GM23248 (cell line): ENCODE measurements at regions not wholly inside any gene's neighbourhood (a gene's known extent, or its start where the extent isn't known, plus 50 kb on each side); places are given as distances from the start of the nearest gene placed in this dataset.

Experiments used
- DNase-seq: peaks from one replicate; pipeline ENCODE4 v3.0.0-alpha.2; 2015
- H2AFZ ChIP-seq: fragments of 200-600 bp; sonication (generic); 2 replicates; pipeline ENCODE4 v1.6.1; 2016; ENCODE audit warnings: antibody characterized with exemption
- H3F3A ChIP-seq: fragments of 200-600 bp; sonication (generic); 2 replicates; pipeline ENCODE4 v1.6.1; 2016; ENCODE audit warnings: mild to moderate bottlenecking, antibody characterized with exemption, mixed run types; ENCODE audit not compliant: insufficient read depth
- H3K27ac ChIP-seq: fragments of 200-600 bp; sonication (generic); 2 replicates; pipeline ENCODE4 v1.5.1; 2016; ENCODE audit warnings: mild to moderate bottlenecking
- H3K27me3 ChIP-seq: fragments of 200-600 bp; sonication (generic); replicated peaks from 2 replicates; pipeline ENCODE4 v1.6.1; 2016; ENCODE audit warnings: mild to moderate bottlenecking; ENCODE audit not compliant: insufficient read depth
- H3K36me3 ChIP-seq: fragments of 200-600 bp; sonication (generic); 2 replicates; pipeline ENCODE4 v1.6.1; 2016; ENCODE audit warnings: low read depth, mild to moderate bottlenecking
- H3K4me1 ChIP-seq: fragments of 200-600 bp; sonication (generic); 2 replicates; pipeline ENCODE4 v1.6.1; 2016; ENCODE audit warnings: mild to moderate bottlenecking; ENCODE audit not compliant: insufficient read depth
- H3K4me2 ChIP-seq: fragments of 200-600 bp; sonication (generic); one replicate; pipeline ENCODE4 v1.6.1; 2016; ENCODE audit warnings: mild to moderate bottlenecking; ENCODE audit not compliant: unreplicated experiment
- H3K4me3 ChIP-seq: fragments of 200-600 bp; sonication (generic); 2 replicates; pipeline ENCODE4 v1.5.1; 2016; ENCODE audit warnings: mild to moderate bottlenecking
- H3K79me2 ChIP-seq: fragments of 200-600 bp; sonication (generic); 2 replicates; pipeline ENCODE4 v1.6.1; 2016; ENCODE audit warnings: mild to moderate bottlenecking; ENCODE audit not compliant: insufficient read depth
- H3K9ac ChIP-seq: fragments of 200-600 bp; sonication (generic); 2 replicates; pipeline ENCODE4 v1.6.1; 2016; ENCODE audit warnings: mild to moderate bottlenecking
- H3K9me2 ChIP-seq: fragments of 200-600 bp; sonication (generic); 2 replicates; pipeline ENCODE4 v1.6.1; 2016; ENCODE audit warnings: mixed run types, mild to moderate bottlenecking, moderate library complexity; ENCODE audit not compliant: insufficient read depth
- H3K9me3 ChIP-seq: fragments of 200-600 bp; sonication (generic); one replicate; pipeline ENCODE4 v1.6.1; 2017; ENCODE audit warnings: low read depth
- H4K20me1 ChIP-seq: fragments of 200-600 bp; sonication (generic); 2 replicates; pipeline ENCODE4 v1.6.0; 2016; ENCODE audit not compliant: insufficient read depth
- EZH2 ChIP-seq: fragments of 200-600 bp; sonication (generic); IDR thresholded peaks from 2 replicates; pipeline ENCODE4 v1.6.1; 2018; ENCODE audit warnings: antibody characterized with exemption, mild to moderate bottlenecking; ENCODE audit not compliant: insufficient read depth, poor library complexity, severe bottlenecking
- EZH2phosphoT487 ChIP-seq: fragments of 200-600 bp; sonication (generic); IDR thresholded peaks from 2 replicates; pipeline ENCODE4 v1.6.1; 2018; ENCODE audit warnings: antibody characterized with exemption, moderate library complexity, mild to moderate bottlenecking, low read depth; ENCODE audit not compliant: insufficient read depth
- WGBS, 2 experiments: methylation state at CpG; one replicate each; pipeline ENCODE4 v1.1.6; 2015 to 2017; ENCODE audit warnings: low lambda C conversion rate in 2 of 2, low coverage in 1 of 2; ENCODE audit errors: missing lambda C conversion rate in 2 of 2; 5-methylcytosine and 5-hydroxymethylcytosine counted together
- in situ Hi-C: fragments of 300-500 bp; cut with MboI; formaldehyde crosslinking; loops from 2 replicates; pipeline ENCODE4 v1.15.0; 2020

DNA sequence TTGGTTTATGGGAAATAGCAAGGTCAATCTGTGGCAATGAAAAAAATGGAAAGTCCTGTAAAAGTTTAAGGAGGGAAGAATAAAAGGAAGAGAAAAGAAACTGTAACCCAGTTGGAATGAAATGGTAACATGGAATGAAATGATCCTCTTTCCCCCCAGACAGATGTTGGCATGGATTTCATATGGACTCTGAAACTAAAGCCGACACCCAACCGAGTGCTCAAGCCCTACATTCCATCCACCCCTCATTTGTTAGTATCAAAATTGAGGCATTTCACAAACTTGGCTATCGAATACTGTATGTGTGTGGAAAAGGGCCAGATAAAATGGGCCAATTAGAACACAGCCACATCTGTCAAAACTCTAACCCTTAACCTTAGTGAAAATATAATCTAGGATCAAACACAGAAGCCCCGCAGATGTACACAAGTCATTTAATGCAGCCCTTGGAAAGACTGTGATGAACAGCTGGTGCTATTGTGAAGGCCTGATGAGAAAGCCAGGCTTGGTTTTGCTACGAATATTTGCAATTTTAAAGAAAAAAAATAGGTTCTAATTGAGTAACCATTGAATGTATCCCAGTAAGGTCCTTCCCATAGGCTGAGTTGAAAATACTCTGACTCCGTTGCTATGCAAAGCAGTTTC, 72.6 kb upstream of the RGL1 start:
- Histone ChIP-seq H3K9me3 (no peaks in the 10 kb centered on the region), H3K4me3 (no peak overlapping the region), H3K27me3 (no peaks in the 10 kb centered on the region), H3K9ac (no peak overlapping the region), H3F3A (no peaks in the 10 kb centered on the region; the same call in 1 of the 2 replicates), H3K4me1 (peaks cover 18% of the 10 kb centered on the region), H3K9me2 (no peaks in the 10 kb centered on the region), H4K20me1 (no peaks in the 10 kb centered on the region), H3K79me2 (no peaks in the 10 kb centered on the region), H3K27ac (no peak overlapping the region), H3K36me3 (no peaks in the 10 kb centered on the region), H3K4me2 (no peak overlapping the region), H2AFZ (no peak overlapping the region)
- WGBS, 2 experiments: 61% methylated on average over 6 of the region's 6 CpGs
- TF ChIP-seq EZH2phosphoT487: no peak
- TF ChIP-seq EZH2: no peak
- DNase-seq: no peak
- in situ Hi-C loops: no loop called here

- 89 to 90% methylated on average over 2 of the region's 2 CpGs for WGBS, 2 experiments
- in situ Hi-C loops: no loop called here
- TF ChIP-seq EZH2phosphoT487 (no peak), EZH2 (no peak)
- no peak overlapping the region for H3K4me3 ChIP-seq
- no peak overlapping the region for H3K9ac ChIP-seq
- H3K9me2 ChIP-seq: no peaks in the 10 kb centered on the region; the same call in 1 of the 2 replicates
- H3K9me3 ChIP-seq: no peaks in the 10 kb centered on the region
- H2AFZ ChIP-seq: no peak overlapping the region
- no peaks in the 10 kb centered on the region for H3K79me2 ChIP-seq
- H3K36me3 ChIP-seq: no peaks in the 10 kb centered on the region
- H4K20me1 ChIP-seq: no peaks in the 10 kb centered on the region
- no peak overlapping the region for H3K4me2 ChIP-seq
- H3K27ac ChIP-seq: no peak overlapping the region
- H3K4me1 ChIP-seq: peaks cover 18% of the 10 kb centered on the region
- no peaks in the 10 kb centered on the region for H3K27me3 ChIP-seq
- DNase-seq: no peak
- no peaks in the 10 kb centered on the region; the same call in 1 of the 2 replicates for H3F3A ChIP-seq
Measured at GRCh38 chr1:183730886-183731573, 73.9 kb upstream of the RGL1 start.

DNA sequence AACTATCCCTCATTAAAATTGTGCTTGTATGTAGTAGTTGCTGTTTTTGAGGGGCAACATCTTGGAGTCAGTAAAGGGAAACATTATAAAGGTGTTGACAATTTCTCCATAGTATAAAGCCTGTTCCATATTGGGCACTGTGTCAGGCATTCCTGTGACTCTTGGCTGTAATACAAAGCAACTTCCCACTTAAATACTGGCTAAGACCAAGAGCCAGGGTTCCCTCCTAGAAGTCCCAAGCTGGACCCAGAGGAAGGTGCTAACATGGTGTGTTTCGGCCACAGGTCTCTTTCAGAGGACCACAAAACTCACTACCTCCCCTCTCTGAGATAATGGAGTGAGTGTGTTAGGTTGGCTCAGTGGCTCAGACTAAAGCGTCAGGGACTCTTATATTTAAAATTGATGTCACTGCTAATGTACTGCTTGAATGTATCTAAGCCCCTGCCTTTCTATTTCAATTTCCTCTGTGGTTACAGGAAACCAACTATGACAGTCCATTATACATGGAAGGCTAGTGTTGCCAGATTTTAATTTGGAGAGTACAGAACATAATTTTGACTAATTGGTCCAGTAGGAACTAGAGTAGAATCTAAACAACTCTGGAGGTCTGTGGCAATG, 74.7 kb upstream of the RGL1 start:
- no peak overlapping the region for H3K4me2 ChIP-seq
- no peak overlapping the region for H3K9ac ChIP-seq
- no peaks in the 10 kb centered on the region for H3K36me3 ChIP-seq
- H3K79me2 ChIP-seq: no peaks in the 10 kb centered on the region
- H3K9me2 ChIP-seq: no peaks in the 10 kb centered on the region; the same call in 1 of the 2 replicates
- H3K9me3 ChIP-seq: no peaks in the 10 kb centered on the region
- no peaks in the 10 kb centered on the region for H3K27me3 ChIP-seq
- H2AFZ ChIP-seq: no peak overlapping the region
- H4K20me1 ChIP-seq: no peaks in the 10 kb centered on the region
- 98 to 100% methylated on average over 2 of the region's 2 CpGs for WGBS, 2 experiments
- no peak for TF ChIP-seq EZH2
- no peak for TF ChIP-seq EZH2phosphoT487
- no peak overlapping the region for H3K4me3 ChIP-seq
- peaks cover 12% of the 10 kb centered on the region for H3K4me1 ChIP-seq
- H3F3A ChIP-seq: no peaks in the 10 kb centered on the region; the same call in 1 of the 2 replicates
- DNase-seq: no peak
- H3K27ac ChIP-seq: no peak overlapping the region
- in situ Hi-C loops: no loop called here

DNA sequence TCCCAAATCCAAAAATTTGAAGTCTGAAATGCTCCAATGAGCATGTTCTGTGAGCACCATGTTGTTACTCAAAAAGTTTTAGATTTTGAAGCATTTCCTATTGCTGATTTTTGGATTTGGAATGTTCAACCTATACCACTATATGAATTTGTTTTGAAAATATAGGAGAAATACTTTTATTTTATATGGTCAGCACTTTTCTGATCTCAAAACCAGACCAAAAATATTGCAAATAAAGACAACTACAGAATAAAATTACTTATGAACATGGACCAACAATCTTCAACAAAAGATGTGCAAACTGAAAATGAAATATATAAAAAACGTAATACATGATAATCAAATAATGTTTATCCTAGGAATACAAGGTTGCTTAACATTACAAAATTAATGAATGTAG, 73.7 kb upstream of the APOBEC4 start:
- in situ Hi-C loops: no loop called here
- 94 to 96% methylated on average over 1 of the region's 1 CpG for WGBS, 2 experiments
- TF ChIP-seq EZH2 (no peak), EZH2phosphoT487 (no peak)
- DNase-seq: no peak
- no peaks in the 10 kb centered on the region for H3K79me2 ChIP-seq
- no peak overlapping the region for H2AFZ ChIP-seq
- H3K9me2 ChIP-seq: no peaks in the 10 kb centered on the region; the same call in 1 of the 2 replicates
- H3K27me3 ChIP-seq: no peaks in the 10 kb centered on the region
- no peaks in the 10 kb centered on the region for H4K20me1 ChIP-seq
- H3K9ac ChIP-seq: no peak overlapping the region
- no peaks in the 10 kb centered on the region for H3K36me3 ChIP-seq
- H3K27ac ChIP-seq: no peak overlapping the region
- H3K9me3 ChIP-seq: no peaks in the 10 kb centered on the region
- H3K4me2 ChIP-seq: no peak overlapping the region
- H3K4me1 ChIP-seq: no peaks in the 10 kb centered on the region
- H3F3A ChIP-seq: no peaks in the 10 kb centered on the region
- no peak overlapping the region for H3K4me3 ChIP-seq
